Panc1 (cell line): ENCODE measurements at regions not wholly inside any gene's neighbourhood (a gene's known extent, or its start where the extent isn't known, plus 50 kb on each side); places are given as distances from the start of the nearest gene placed in this dataset.

Source experiments
- CTCF ChIP-seq: fragments of 450-650 bp; IDR thresholded peaks from 2 replicates; pipeline ENCODE4 v1.5.1; 2017; ENCODE audit warnings: mild to moderate bottlenecking
- POLR2AphosphoS5 ChIP-seq: IDR thresholded peaks from 2 replicates; pipeline ENCODE4 v1.6.1; 2012; ENCODE audit warnings: mild to moderate bottlenecking, low read depth, low read length, moderate library complexity
- REST ChIP-seq, 2 experiments: IDR thresholded peaks; 2 replicates each; pipeline ENCODE4 v1.6.1; 2011 to 2012; ENCODE audit warnings: low read depth in 2 of 2, control low read depth in 1 of 2, low read length in 1 of 2, mild to moderate bottlenecking in 1 of 2, moderate library complexity in 1 of 2; ENCODE audit not compliant: insufficient read depth in 1 of 2

GRCh38 chr1:194919146-194919545 is 1689.1 kb downstream of the KCNT2 start:
- TF ChIP-seq POLR2AphosphoS5 (no peak), CTCF (no peak), REST (IDR thresholded peaks at IDR 0.05; ENCODE audit: insufficient read depth in 1 of 2, low read depth in 2 of 2, low read length in 1 of 2) (no peak)
